Upper lobe of right lung (tissue), 1 donor: ENCODE measurements at regions not wholly inside any gene's neighbourhood (a gene's known extent, or its start where the extent isn't known, plus 50 kb on each side); places are given as distances from the start of the nearest gene placed in this dataset.
A peak's percentile ranks its signal among the peaks of the same experiment; 100 is the strongest.
"Not testable (repeated sequence)": the region's sequence is repeated elsewhere in the genome, so short reads cannot be mapped to it uniquely, and the experiment has no call there.

Experiments used
- ATAC-seq: fragments of 200-7000 bp; cut with Tn5 transposase; one replicate; pipeline ENCODE4 v1.9.1; 2020; ENCODE audit warnings: mild to moderate bottlenecking, moderate library complexity
- DNase-seq: peaks from one replicate; pipeline ENCODE4 v3.0.0-alpha.2; 2020
- H3K27ac ChIP-seq: fragments of 200-600 bp; one replicate; pipeline ENCODE4 v1.8.0; 2022
- H3K27me3 ChIP-seq: fragments of 200-600 bp; one replicate; pipeline ENCODE4 v1.8.0; 2022; ENCODE audit warnings: mild to moderate bottlenecking
- H3K36me3 ChIP-seq: fragments of 200-600 bp; one replicate; pipeline ENCODE4 v1.8.0; 2022
- H3K4me1 ChIP-seq: fragments of 200-600 bp; one replicate; pipeline ENCODE4 v1.8.0; 2022
- H3K4me3 ChIP-seq: fragments of 200-600 bp; one replicate; pipeline ENCODE4 v1.8.0; 2022; ENCODE audit warnings: mild to moderate bottlenecking
- H3K9me3 ChIP-seq: fragments of 200-600 bp; one replicate; pipeline ENCODE4 v1.8.0; 2022
- CTCF ChIP-seq: fragments of 200-600 bp; IDR thresholded peaks from one replicate; pipeline ENCODE4 v1.8.0; 2022; ENCODE audit warnings: antibody characterized with exemption
- intact Hi-C: fragments of 100-400 bp; cut with DNase I; formaldehyde crosslinking; loops from one replicate; pipeline ENCODE4 v1.11.0; 2022
- donor health status: DM: no; HTN: yes; CAD: no; lungs with severe emphysema.

DNA sequence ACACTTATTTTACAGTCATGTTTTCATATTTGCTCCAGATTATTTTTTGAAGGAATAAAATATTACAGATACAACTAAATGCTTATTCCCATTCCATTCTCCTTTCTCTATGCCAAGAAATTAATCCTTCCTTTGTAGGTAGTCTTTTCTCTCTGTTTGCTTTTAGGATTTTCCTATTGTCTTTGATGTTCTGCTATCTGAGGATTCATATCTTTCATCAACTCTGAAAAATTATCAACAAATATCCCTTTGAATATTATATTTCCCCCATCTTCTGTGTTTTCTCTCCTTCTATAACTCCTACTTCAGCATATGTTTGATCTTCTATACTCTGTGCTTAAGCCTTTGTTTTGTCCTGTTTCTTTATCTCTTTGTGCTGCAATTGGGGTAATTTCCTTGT is 260.4 kb upstream of the RBMS1 start:
- no peak overlapping the region for H3K4me3 ChIP-seq
- H3K36me3 ChIP-seq: no peaks in the 10 kb centered on the region
- ATAC-seq (no peak), DNase-seq (no peak)
- H3K27me3 ChIP-seq: no peaks in the 10 kb centered on the region
- H3K4me1 ChIP-seq: no peaks in the 10 kb centered on the region
- no peak for TF ChIP-seq CTCF
- intact Hi-C loops: no loop called here
- H3K9me3 ChIP-seq: no peaks in the 10 kb centered on the region
- no peak overlapping the region for H3K27ac ChIP-seq

- DNase-seq (no peak), ATAC-seq (no peak)
- Histone ChIP-seq H3K4me3 (no peak overlapping the region), H3K9me3 (no peaks in the 10 kb centered on the region), H3K4me1 (no peaks in the 10 kb centered on the region), H3K36me3 (no peaks in the 10 kb centered on the region), H3K27ac (no peak overlapping the region), H3K27me3 (no peaks in the 10 kb centered on the region)
- no peak for TF ChIP-seq CTCF
- intact Hi-C loops: no loop called here
Measured at GRCh38 chr2:160756481-160756880, 262.9 kb upstream of the RBMS1 start.

DNA sequence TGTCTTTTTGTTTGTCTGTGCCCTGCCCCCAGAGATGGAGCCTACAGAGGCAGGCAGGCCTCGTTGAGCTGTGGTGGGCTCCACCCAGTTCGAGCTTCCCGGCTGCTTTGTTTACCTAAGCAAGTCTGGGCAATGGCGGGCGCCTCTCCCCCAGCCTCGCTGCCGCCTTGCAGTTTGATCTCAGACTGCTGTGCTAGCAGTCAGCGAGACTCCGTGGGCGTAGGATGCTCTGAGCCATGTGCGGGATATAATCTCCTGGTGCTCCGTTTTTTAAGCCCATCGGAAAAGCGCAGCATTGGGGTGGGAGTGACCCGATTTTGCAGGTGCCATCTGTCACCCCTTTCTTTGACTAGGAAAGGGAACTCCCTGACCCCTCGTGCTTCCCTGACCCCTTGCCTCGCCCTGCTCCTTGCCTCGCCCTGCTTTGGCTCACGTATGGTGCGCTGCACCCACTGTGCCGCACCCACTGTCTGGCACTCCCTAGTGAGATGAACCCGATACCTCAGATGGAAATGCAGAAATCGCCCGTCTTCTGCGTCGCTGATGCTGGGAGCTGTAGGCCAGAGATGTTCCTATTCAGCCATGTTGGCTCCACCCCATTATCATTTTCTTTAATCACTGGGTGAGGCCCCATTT is 269.0 kb upstream of the RBMS1 start:
- not testable (repeated sequence) for DNase-seq

DNA sequence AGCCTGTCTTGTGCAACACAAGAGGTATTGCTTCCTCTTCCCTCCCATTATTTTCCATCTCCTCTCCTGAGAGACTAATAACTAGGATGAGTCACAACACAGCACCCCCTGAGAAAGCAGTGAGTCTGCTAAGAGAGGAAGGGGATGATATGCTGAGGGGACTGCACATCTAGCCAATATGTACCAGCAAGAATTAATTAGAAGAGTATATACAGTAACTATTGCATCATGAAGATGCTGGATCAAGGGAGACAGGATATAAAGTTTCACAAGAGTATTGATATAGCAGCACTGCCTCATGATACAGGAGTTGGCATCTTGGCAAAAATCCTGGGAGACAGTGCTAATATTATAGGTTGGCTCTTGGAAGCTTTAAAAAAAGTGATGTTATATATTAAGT is 289.9 kb upstream of the RBMS1 start:
- Histone ChIP-seq H3K4me1 (no peaks in the 10 kb centered on the region), H3K36me3 (no peaks in the 10 kb centered on the region), H3K4me3 (no peak overlapping the region), H3K27ac (no peak overlapping the region), H3K9me3 (no peaks in the 10 kb centered on the region), H3K27me3 (no peaks in the 10 kb centered on the region)
- ATAC-seq: no peak
- TF ChIP-seq CTCF: no peak
- intact Hi-C loops: no loop called here
- DNase-seq: no peak

More for the DNA sequence above, 269.0 kb upstream of the RBMS1 start:
- H3K27ac ChIP-seq, ATAC-seq, H3K4me1 ChIP-seq, H3K9me3 ChIP-seq, H3K4me3 ChIP-seq, H3K36me3 ChIP-seq, intact Hi-C loops, H3K27me3 ChIP-seq: not testable (repeated sequence)

- ATAC-seq (no peak), DNase-seq (no peak)
- H3K4me1 ChIP-seq: no peaks in the 10 kb centered on the region
- intact Hi-C loops: no loop called here
- H3K27me3 ChIP-seq: no peaks in the 10 kb centered on the region
- H3K27ac ChIP-seq: no peak overlapping the region
- no peaks in the 10 kb centered on the region for H3K9me3 ChIP-seq
- no peaks in the 10 kb centered on the region for H3K36me3 ChIP-seq
- H3K4me3 ChIP-seq: no peak overlapping the region
- no peak for TF ChIP-seq CTCF
Measured at GRCh38 chr2:160784034-160784433, 290.4 kb upstream of the RBMS1 start.

- Histone ChIP-seq H3K4me3 (no peak overlapping the region), H3K27me3 (no peaks in the 10 kb centered on the region), H3K4me1 (no peaks in the 10 kb centered on the region), H3K36me3 (no peaks in the 10 kb centered on the region), H3K27ac (no peak overlapping the region), H3K9me3 (no peaks in the 10 kb centered on the region)
- no peak for TF ChIP-seq CTCF
- intact Hi-C loops: no loop called here
- ATAC-seq (peak; percentile 58), DNase-seq (no peak)
Measured at GRCh38 chr2:160790738-160791137, 297.1 kb upstream of the RBMS1 start.
